Mucosa of descending colon (tissue), 3 donors: ENCODE measurements at regions not wholly inside any gene's neighbourhood (a gene's known extent, or its start where the extent isn't known, plus 50 kb on each side); places are given as distances from the start of the nearest gene placed in this dataset.

Experiments used
- ATAC-seq: fragments of 200-7000 bp; cut with Tn5 transposase; one replicate; pipeline ENCODE4 v1.9.1; 2020; ENCODE audit warnings: mild to moderate bottlenecking, moderate library complexity
- DNase-seq, 3 donors: peaks; one replicate each; pipeline ENCODE4 v3.0.0-alpha.2; 2020
- H3K36me3 ChIP-seq: fragments of 200-600 bp; one replicate; pipeline ENCODE4 v1.8.0; 2021; ENCODE audit warnings: low read depth, mild to moderate bottlenecking
- H3K4me1 ChIP-seq: fragments of 200-600 bp; one replicate; pipeline ENCODE4 v1.8.0; 2021; ENCODE audit warnings: low read depth, mild to moderate bottlenecking
- H3K4me3 ChIP-seq: fragments of 200-600 bp; one replicate; pipeline ENCODE4 v1.8.0; 2021; ENCODE audit warnings: mild to moderate bottlenecking
- H3K9me3 ChIP-seq: fragments of 200-600 bp; one replicate; pipeline ENCODE4 v1.8.0; 2021; ENCODE audit warnings: mild to moderate bottlenecking
- intact Hi-C, 2 donors: fragments of 100-400 bp; cut with DNase I in 1 of 2; cut with micrococcal nuclease in 1 of 2; formaldehyde crosslinking; loops; one replicate each; pipeline versions ENCODE4 v1.11.0 to v1.11.1; 2022; cut with DNase I, micrococcal nuclease
- TF ChIP-seq, protein P1 (sequence below): fragments of 200-600 bp; IDR thresholded peaks from one replicate; pipeline ENCODE4 v1.8.0; 2022; ENCODE audit warnings: antibody characterized with exemption, mild to moderate bottlenecking
- donor health status: DM: no; HTN: no; CAD: no; lungs with moderate emphysema.
- donor health status: DM: no; HTN: no; CAD: no.
- donor health status: DM: no; HTN: yes; CAD: no.

DNA sequence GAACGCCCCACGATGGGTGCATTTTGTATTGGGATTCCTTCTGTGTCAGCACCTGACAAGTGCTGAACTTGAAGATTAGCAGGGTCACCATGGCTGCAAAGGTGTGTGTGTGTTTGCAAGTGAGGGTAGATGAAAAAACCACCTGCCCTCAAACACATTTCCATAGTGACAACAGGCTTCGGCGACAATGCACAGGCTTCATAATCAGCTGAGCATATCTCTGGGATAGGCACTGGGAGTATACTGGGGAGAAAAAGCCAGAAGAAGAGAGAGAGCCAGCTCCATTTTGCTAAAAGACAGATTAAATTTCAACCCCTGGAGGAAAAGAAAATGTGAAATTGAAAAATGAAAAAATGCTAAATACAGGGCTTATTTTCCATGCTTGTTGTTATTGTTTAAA, 656.1 kb downstream of the INHBA start:
- intact Hi-C loops, result no loop called here
- H3K9me3 ChIP-seq, result no peaks in the 10 kb centered on the region

DNA sequence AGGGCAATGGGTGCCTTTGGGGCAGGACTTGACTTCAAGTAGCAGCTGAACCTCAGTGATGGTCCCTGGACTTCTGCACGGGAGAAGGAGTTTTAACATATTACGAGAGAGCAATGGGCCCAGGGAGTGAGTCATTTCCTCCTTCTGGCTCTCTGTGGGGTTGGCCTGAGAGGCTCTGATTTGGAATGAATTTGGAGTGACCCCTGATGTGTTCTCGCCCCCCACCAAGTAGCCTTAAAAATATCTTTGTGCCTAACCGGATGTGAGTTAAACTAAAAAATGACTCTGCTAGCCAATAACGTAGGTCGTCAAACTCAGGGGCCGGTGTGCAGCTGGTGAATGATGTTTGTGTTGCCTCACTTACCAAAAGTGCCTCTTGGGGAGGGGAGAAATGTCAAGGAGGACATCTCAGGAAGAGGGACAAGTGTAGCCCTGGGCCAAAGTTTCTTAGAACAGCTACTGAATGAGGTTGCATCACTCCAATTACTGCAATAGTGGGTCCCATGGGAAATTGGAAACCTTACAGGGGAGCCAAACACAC, 656.6 kb downstream of the INHBA start:
- TF ChIP-seq, protein P1, sequence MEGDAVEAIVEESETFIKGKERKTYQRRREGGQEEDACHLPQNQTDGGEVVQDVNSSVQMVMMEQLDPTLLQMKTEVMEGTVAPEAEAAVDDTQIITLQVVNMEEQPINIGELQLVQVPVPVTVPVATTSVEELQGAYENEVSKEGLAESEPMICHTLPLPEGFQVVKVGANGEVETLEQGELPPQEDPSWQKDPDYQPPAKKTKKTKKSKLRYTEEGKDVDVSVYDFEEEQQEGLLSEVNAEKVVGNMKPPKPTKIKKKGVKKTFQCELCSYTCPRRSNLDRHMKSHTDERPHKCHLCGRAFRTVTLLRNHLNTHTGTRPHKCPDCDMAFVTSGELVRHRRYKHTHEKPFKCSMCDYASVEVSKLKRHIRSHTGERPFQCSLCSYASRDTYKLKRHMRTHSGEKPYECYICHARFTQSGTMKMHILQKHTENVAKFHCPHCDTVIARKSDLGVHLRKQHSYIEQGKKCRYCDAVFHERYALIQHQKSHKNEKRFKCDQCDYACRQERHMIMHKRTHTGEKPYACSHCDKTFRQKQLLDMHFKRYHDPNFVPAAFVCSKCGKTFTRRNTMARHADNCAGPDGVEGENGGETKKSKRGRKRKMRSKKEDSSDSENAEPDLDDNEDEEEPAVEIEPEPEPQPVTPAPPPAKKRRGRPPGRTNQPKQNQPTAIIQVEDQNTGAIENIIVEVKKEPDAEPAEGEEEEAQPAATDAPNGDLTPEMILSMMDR, result no peak
- Histone ChIP-seq H3K9me3 (no peaks in the 10 kb centered on the region), H3K4me1 (peaks cover 3% of the 10 kb centered on the region), H3K4me3 (no peak overlapping the region), H3K36me3 (no peaks in the 10 kb centered on the region)
- intact Hi-C loops, result no loop called here
- ATAC-seq (no peak), DNase-seq (no peak)

More for the DNA sequence above, 656.1 kb downstream of the INHBA start:
- TF ChIP-seq, protein P1, result no peak
- Histone ChIP-seq H3K4me3 (no peak overlapping the region), H3K36me3 (no peaks in the 10 kb centered on the region), H3K4me1 (peaks cover 3% of the 10 kb centered on the region)
- DNase-seq (no peak), ATAC-seq (no peak)

DNA sequence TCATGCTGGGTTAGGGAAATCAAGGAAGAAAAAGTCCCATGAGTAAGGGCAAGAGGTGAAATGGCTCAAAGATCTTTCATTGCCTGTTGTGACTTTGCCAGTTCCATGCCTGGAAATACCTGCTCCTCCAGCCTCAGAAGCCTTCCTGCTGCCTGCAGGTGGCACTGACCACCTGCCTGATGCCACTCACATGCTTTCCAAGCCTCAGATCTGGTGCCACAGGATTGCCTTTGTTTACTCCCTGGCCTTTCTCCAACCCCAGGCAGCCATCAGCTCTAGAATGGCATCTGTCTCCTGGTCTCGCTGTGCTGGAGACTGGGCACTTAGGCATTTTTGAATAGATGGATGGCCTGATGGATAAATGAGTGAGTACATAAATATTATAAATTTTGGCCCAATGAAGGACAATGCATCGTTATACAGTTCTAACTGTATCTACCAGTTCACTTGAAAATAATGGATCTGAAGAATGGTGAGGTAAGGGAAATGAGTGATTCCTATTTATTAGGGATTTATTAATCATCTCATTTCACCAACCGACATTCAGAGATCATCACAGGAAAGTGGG, 657.2 kb downstream of the INHBA start:
- Histone ChIP-seq H3K4me1 (peaks cover 3% of the 10 kb centered on the region), H3K4me3 (no peak overlapping the region), H3K36me3 (no peaks in the 10 kb centered on the region), H3K9me3 (no peaks in the 10 kb centered on the region)
- intact Hi-C loops, result no loop called here
- DNase-seq (peak in 2 of 3 donors; percentile 37 to 43), ATAC-seq (peak; percentile 85)
- TF ChIP-seq, protein P1, result no peak

DNA sequence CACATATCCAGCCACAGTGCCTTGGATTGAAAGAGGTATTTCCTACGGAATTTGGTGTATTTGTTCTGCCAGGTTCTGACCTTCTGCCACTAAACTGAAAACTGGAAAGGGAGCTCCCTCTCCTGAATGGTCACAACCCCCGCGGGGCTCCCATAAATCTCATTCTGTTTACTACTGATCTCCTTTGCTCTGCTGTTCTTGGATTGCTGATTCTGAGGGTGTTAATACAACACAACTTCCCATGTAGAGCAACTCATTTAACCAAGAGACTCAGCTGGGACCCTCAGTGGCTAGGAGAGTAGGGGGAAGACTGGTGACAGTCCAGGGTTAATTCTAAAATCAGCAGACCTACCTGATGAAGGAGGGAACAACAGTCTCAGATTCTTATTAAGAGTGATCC, 662.9 kb downstream of the INHBA start:
- intact Hi-C loops, result no loop called here
- TF ChIP-seq, protein P1, result no peak
- Histone ChIP-seq H3K4me3 (no peak overlapping the region), H3K9me3 (no peaks in the 10 kb centered on the region), H3K4me1 (no peaks in the 10 kb centered on the region), H3K36me3 (no peaks in the 10 kb centered on the region)
- no peak for DNase-seq
- no peak for ATAC-seq

DNA sequence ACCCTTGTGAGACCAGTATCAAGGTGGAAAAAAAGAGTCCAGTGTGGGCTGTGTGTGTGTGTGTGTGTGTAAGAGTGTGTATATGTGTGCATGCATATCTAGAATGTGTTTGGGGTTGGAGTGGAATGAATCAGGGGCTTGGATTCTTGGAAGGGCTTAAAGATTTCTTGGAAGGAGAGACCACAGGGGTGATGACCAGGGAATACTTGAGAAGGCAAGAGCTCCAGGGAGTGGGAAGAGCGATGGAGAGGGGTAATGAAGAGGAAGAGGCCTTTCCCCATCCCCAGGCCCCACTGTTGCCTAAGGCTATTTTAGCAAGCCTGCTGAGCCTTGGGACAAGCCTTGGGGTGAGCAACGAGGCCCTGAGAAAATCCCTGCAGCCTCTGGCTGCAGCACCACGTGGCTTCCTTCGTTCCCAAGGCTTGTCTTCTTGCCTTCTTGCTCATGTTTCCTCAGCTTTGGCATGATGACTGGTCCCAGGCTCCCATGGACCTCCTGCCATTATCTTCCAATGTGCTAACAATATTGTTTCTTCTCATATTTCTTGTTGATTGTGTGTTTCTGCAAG, 663.4 kb downstream of the INHBA start:
- ATAC-seq (no peak), DNase-seq (no peak)
- H3K9me3 ChIP-seq, result no peaks in the 10 kb centered on the region
- TF ChIP-seq, protein P1, result no peak
- intact Hi-C loops, result no loop called here
- H3K36me3 ChIP-seq, result no peaks in the 10 kb centered on the region
- H3K4me1 ChIP-seq, result no peaks in the 10 kb centered on the region
- H3K4me3 ChIP-seq, result no peak overlapping the region
